ENCODE measurements at regions not wholly inside any gene's neighbourhood (a gene's known extent, or its start where the extent isn't known, plus 50 kb on each side); places are given as distances from the start of the nearest gene placed in this dataset.

DNA sequence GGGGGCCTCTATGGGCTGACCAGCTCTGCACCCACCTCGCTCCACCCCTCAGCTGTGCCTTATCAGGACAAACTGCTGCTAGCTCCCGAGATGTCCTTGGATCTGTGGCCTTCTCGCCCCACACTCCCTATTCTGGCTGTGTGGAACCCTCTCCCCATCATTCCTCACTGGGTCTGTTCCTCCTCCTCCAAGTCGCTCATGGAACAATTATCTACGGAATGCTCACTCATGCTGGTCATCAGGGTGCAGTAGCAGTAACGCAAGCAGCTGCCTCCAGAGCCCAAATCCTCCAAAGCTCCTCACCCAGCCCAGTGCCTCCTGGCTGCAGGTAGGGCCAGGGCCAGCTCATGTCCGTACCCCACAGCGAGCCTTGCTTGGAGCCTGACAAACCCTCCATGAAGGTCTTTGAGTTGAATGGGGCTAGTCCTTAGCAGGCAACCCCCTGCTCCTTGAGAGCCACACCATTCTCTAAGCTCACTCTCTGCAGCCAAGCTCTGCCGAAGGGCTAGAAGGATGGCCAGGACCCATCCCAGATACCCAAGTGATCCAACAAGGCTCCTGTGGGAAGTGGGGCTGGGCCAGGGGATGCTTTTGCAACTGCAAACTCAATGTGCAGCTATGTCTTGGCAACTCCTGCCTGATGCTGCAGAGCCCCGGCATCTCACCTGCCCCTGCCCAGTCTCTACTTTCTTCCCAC lies 977.8 kb downstream of the TBC1D22A start:
- no peak for DNase-seq

GRCh38 chr22:47739291-47740015 lies 977.0 kb downstream of the TBC1D22A start:
- no peak for DNase-seq

DNA sequence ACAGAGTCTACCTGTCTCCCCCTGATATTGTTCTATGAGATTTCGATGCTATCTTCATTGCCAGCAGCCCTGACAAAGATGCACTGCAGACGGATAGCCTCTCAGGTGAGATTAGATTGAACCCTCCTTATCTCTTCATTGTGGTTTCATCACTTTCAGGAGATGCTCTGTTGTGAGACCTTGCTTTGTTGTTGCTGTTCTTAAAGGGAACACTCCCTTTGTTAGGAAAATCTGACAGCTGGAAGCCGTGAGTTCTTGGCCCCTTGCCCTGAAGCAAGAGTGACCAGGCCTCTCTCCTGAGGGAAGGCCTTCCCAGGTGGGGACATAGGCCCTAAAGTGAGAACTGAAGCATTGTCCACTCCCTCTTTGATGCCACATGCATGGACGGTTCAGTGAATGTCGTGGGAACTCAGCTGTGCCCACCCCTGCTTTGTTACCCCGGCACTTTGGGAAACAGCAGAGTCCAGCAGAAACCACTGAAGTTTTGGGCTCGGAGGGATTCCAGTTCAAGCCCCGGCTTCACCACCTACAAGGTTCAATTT lies 976.1 kb downstream of the TBC1D22A start:
- DNase-seq: no peak

DNA sequence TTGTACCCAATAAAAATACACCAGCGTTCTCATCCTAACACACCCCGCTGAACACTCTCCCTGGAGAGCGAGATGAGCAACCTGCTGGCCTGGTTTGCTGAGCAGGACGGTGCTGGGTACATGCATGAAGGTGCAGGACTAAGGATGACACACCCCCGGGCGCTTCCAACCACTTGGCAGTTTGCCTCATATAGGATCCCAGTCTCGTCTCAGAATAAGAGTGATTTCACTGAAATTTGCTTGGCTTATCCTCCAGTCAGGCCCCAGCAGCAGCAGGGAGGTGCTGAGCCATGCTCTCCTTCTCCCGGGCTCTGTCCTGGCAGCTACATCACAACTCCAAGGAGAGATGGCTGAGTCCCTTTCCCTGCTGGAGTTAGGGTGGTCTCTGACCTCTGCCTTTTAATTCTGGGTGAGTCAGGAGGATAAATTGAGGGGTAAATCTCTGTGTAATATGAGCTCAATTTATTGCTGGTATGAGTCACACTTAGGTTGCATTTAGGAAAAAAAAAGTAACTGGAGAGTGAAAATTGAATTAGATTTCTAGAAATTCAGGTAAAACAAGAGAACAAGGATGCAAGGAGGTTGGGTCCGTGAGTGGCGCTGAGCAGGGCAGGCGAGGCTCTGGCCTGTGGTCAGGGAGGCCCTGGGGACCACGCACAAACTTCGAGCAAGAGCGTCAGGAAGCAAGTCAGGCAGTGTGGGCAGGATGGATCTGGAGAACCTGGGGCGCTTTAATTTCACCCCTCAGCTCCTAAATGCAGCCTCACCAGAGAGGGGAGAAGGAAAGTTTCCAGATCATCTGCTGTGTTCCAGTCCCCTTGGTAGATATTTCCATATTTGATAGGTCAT lies 974.0 kb downstream of the TBC1D22A start:
- DNase-seq: no peak

GRCh38 chr22:47734511-47734910 lies 972.1 kb downstream of the TBC1D22A start:
- no peak for DNase-seq

GRCh38 chr22:47727641-47728040 lies 965.2 kb downstream of the TBC1D22A start:
- DNase-seq: no peak

DNA sequence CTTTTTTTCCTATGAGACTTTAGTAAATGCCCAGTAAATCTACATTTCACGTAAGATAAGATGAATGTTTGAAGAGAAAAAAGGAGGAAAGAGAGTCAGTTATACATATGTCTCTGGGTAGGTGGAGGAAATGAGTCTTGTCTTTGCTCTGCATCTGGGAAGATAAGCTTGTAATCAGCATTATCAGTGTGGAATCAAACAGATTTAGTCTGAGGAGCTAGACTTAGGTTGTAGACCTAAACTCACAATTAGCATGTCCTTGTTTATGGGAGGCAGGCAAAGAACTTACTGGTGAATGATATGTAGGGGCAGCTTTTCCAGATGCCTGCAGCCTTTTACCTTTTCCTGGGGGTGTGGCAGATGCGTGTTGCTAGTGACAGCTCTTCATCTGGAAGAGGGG lies 962.3 kb downstream of the TBC1D22A start:
- no peak for DNase-seq

DNA sequence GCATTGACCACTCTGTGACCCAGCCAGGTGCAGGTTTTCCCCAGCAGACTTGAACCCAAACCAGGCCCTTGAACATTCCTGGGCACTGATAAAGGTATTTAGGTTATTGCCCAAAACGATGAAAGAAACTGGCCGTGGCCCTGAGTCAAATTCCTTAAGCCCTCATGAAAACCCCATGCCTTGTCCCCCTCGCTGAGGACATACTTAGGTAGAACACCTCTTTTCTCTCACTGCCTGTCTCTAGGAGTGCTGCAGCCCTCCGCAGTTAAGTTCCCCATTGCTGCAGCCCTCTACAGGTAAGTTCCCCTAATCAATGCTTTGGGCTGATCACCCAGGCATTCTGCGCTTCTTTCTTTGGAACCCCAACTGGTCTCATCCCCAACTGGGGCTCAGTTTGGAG lies 961.6 kb downstream of the TBC1D22A start:
- DNase-seq: no peak

GRCh38 chr22:47718337-47718736 lies 955.9 kb downstream of the TBC1D22A start:
- no peak for DNase-seq

DNA sequence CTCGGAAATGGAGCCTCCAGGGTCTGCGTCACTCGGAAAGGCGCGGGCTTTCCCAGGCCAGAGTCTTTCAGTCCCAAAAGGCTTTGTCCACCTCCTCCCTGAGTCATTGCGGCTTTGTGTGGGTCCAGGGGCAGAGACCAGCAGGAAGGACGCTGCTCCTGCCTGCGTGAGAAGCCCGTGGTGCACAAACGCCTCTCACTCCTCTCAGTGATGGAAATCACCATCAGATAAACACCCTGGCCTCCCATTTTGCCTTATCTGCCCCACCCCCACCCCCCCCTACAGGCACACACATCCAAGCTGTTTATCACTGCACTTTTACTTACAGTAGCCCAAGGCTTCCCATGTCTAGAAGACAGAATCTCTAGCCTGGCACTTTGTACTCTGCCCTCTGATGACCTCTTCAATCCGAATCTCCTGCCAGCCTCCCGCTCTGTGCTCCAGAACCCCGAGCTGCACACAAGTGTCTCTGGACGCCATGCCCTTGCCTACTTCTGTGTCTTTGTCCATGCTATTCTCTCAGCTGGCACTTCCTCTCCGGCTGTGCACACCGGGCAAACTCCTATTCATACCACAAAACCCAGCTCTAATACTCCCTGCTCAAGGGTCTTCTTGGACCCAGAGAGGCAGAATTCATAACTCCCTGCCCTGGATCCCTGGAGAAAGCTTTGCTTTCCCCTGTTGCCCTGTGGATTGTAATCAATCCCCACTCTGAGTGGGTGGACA lies 954.6 kb downstream of the TBC1D22A start:
- no peak for DNase-seq

DNA sequence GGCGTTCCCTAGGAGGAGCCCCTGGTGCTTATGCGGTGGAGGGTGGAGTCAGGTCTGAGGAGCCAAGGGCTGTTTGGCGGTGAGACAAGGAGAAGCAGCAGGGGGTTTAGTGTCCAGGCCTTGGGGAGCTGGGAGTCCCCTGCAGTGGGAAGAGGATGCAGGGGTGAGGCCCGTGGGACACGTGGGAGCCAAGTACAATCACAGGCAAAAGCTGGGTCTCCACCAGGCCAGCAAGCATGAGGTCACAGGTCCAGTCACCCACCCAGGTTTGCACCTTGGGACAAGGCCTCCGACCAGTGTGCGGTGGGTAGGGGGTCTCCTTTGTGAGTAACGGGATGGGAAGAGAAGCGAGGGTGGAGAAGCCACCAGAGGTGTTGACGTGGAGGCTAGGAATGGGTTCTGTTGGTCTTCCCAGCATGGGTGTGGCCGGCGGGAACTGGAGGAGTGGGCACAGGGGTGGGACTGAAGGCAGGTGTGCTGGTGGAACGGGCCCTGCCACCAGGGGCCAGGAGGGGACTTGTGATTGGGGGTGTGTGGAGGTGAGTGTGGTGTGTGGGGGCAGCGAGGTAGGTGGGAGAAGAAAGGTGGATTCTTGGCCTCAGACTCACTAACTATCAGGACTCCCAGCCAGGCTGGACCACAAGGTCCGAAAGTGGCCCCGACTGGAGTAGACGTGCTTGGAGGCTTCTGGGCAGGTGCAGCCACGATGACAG lies 953.6 kb downstream of the TBC1D22A start:
- DNase-seq: no peak

DNA sequence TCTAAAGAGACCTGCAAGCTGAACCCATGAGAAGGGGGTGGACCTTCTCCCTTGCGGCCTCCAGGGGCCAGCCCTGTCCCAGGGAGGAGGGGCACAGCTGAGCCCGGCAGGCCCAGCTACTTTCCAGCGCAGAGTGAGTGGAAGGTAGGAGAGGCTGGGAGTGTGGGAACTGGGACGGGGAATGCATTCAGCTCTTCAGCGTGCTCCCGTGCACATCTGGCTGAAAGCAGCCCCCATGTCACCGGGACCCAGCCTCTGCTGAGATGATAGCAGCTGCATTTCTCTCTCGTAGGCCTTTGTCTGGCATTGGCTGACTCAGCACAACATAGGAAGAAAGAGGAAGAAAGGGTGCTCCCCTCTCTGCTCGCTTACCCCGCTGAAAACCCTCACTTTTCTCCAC lies 951.5 kb downstream of the TBC1D22A start:
- no peak for DNase-seq

GRCh38 chr22:47710135-47710534 lies 947.7 kb downstream of the TBC1D22A start:
- DNase-seq: no peak

GRCh38 chr22:47705350-47705749 lies 942.9 kb downstream of the TBC1D22A start:
- no peak for DNase-seq

DNA sequence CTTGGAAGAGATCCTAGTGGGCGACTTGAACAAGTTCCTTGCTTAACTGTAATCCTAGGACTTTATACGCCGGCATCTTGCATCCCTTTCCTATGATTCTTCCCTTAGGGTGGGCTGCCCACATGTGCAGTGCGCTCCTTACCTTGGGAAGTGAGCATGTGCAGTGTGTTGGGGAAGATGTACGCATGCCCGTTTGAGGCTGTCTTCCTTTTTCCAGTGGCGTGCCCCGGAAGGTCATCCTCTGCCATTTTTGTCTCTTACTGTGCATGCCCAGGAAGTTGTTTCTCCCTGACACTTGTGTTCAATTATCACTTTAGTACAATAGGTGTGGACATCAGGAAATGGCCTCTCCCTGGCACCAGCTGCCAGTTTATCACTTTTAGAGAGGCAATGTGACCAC lies 936.5 kb downstream of the TBC1D22A start:
- peak; percentile 57 for DNase-seq

DNA sequence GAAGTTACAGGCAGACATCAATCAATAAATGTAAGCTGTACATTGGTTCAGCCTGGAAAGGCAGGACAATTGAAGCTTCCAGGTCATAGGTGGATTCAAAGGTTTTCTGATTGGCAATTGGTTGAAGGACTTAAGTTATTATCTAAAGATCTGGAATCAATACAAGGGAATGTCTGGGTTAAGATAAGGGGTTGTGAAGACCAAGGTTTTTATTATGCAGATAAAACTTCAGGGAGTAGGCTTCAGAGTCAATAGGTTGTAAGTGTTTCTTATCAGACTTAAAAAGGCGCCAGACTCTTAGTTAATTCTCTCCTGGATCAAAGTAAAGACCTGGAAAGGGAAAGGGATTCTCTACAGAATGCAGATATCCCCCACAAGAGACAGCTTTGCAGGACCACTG lies 935.4 kb downstream of the TBC1D22A start:
- no peak for DNase-seq

DNA sequence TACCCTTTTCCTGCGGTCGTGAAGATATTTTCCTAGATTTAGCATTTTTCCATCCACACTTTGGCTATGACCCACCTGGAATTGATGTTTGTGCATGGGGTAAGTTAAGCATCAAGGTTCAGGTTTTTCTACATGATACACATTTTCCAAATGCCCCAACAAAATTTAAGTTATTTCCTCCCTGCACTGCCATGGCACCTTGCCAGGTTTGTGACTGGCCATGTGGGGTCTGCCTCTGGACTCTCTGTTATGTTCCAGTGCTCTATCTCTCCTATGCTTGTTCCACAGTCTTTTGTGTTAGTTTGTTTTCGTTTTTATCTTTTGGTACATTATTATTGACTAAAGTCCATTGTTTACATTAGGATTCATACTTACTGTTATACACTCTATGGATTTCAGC lies 934.3 kb downstream of the TBC1D22A start:
- no peak for DNase-seq

GRCh38 chr22:47695176-47695575 lies 932.7 kb downstream of the TBC1D22A start:
- DNase-seq: no peak

GRCh38 chr22:47694536-47695130 lies 932.2 kb downstream of the TBC1D22A start:
- no peak for DNase-seq

DNA sequence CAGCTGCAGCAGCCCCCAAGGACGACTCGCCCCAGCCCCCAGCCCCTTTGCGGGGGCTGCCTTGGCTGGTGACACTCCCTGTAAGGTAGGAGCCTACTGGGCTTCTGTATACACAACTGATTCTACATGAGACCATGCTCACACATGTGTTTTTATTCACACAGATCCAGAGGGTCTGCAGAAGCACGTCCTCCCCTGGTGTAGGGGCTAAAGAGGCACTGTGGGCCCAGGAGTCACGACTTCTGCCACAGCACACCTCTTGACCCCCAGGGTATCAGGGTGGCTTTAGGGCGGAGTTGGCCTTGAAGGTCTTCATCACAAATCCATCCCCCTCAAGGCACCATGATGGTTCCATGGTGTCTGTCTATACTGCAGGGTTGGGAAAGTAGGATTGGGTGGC lies 931.2 kb downstream of the TBC1D22A start:
- no peak for DNase-seq

DNA sequence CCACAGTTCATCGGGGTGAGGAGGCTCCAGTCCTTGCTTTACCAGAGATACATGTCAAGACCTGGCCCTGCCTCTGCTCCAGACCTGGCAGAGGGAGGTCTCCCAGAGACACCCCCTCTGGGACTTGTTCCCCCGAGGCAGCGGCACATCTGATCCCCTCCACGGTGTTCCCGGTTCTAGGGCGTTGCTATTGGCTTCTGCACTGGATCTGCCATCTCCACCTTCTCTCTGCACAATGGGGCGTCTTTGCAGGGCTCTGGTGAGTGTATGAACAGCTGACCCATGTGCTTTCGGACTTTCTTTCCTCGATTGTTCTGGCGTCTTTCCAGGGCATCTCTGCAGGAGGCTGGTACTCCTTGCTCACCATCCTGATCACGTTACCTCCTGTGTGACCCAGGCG lies 930.4 kb downstream of the TBC1D22A start:
- DNase-seq: peak; percentile 11
